Neural cell (in vitro differentiated cells): ENCODE measurements at regions not wholly inside any gene's neighbourhood (a gene's known extent, or its start where the extent isn't known, plus 50 kb on each side); places are given as distances from the start of the nearest gene placed in this dataset.

Source experiments
- H2AFZ ChIP-seq: fragments of 200-600, 300-800 bp; sonication (generic), shearing (Covaris generic); 2 replicates; pipeline ENCODE4 v1.6.0; 2014; ENCODE audit warnings: low read depth, mild to moderate bottlenecking, antibody characterized with exemption, low read length, moderate library complexity
- H3F3A ChIP-seq: fragments of 200-600 bp; shearing (Covaris generic); 2 replicates; pipeline ENCODE4 v1.6.1; 2016; ENCODE audit warnings: mild to moderate bottlenecking, moderate library complexity, mixed read lengths, antibody characterized with exemption, low read length; ENCODE audit not compliant: insufficient read depth, poor library complexity, severe bottlenecking
- H3K27ac ChIP-seq: fragments of 200-600, 300-800 bp; sonication (generic), shearing (Covaris generic); 2 replicates; pipeline ENCODE4 v1.5.1; 2014; ENCODE audit warnings: mild to moderate bottlenecking, low read length, moderate library complexity
- H3K27me3 ChIP-seq: fragments of 300-800, 200-600 bp; sonication (generic), shearing (Covaris generic); 2 replicates; pipeline ENCODE4 v1.6.0; 2014; ENCODE audit warnings: mild to moderate bottlenecking, low read depth, low read length, moderate library complexity; ENCODE audit not compliant: insufficient read depth
- H3K36me3 ChIP-seq: fragments of 300-800, 200-600 bp; sonication (generic), shearing (Covaris generic); 2 replicates; pipeline ENCODE4 v1.5.1; 2014; ENCODE audit warnings: mild to moderate bottlenecking, antibody characterized with exemption, low read length, moderate library complexity; ENCODE audit not compliant: insufficient read depth
- H3K4me2 ChIP-seq: fragments of 300-800, 200-600 bp; sonication (generic), shearing (Covaris generic); 2 replicates; pipeline ENCODE4 v1.6.0; 2014; ENCODE audit warnings: mild to moderate bottlenecking, low read length
- H3K4me3 ChIP-seq: fragments of 300-800, 200-600 bp; sonication (generic), shearing (Covaris generic); 2 replicates; pipeline ENCODE4 v1.5.1; 2014; ENCODE audit warnings: mild to moderate bottlenecking, low read length, moderate library complexity
- H3K79me2 ChIP-seq: fragments of 200-600 bp; shearing (Covaris generic); replicated peaks from 2 replicates; pipeline ENCODE4 v1.6.0; 2014; ENCODE audit warnings: mild to moderate bottlenecking, low read length, moderate library complexity; ENCODE audit not compliant: insufficient read depth
- H3K9ac ChIP-seq: fragments of 300-800, 200-600 bp; sonication (generic), shearing (Covaris generic); 2 replicates; pipeline ENCODE4 v1.6.1; 2016; ENCODE audit warnings: mild to moderate bottlenecking, low read length, mixed read lengths
- H3K9me2 ChIP-seq: fragments of 200-600 bp; shearing (Covaris generic); 2 replicates; pipeline ENCODE4 v1.6.1; 2016; ENCODE audit warnings: mild to moderate bottlenecking, low read length, mixed read lengths; ENCODE audit not compliant: insufficient read depth
- H3K9me3 ChIP-seq: fragments of 200-600, 300-800 bp; sonication (generic), shearing (Covaris generic); 2 replicates; pipeline ENCODE4 v1.6.1; 2016; ENCODE audit warnings: mild to moderate bottlenecking, mixed run types, low read length, moderate library complexity, mixed read lengths
- H4K20me1 ChIP-seq: fragments of 200-600 bp; shearing (Covaris generic); 2 replicates; pipeline ENCODE4 v1.6.1; 2016; ENCODE audit warnings: mild to moderate bottlenecking, mixed run types; ENCODE audit not compliant: insufficient read depth
- EP300 ChIP-seq: fragments of 450-650 bp; conservative IDR thresholded peaks from 2 replicates; pipeline ENCODE4 v1.6.1; 2014; ENCODE audit warnings: antibody characterized with exemption, mild to moderate bottlenecking, moderate library complexity; ENCODE audit not compliant: poor library complexity, severe bottlenecking
- EZH2 ChIP-seq: fragments of 200-600, 300-800 bp; shearing (Covaris generic), sonication (generic); IDR thresholded peaks from 2 replicates; pipeline ENCODE4 v1.6.1; 2014; ENCODE audit warnings: antibody characterized with exemption, low read length, borderline replicate concordance, mild to moderate bottlenecking; ENCODE audit not compliant: insufficient read depth, poor library complexity, severe bottlenecking
- MXI1 ChIP-seq: fragments of 450-650 bp; conservative IDR thresholded peaks from 2 replicates; pipeline ENCODE4 v1.6.1; 2014; ENCODE audit warnings: antibody characterized with exemption, mild to moderate bottlenecking; ENCODE audit not compliant: poor library complexity, severe bottlenecking
- POLR2AphosphoS5 ChIP-seq: IDR thresholded peaks from 2 replicates; pipeline ENCODE4 v1.6.1; 2012
- RAD21 ChIP-seq: fragments of 450-650 bp; conservative IDR thresholded peaks from 2 replicates; pipeline ENCODE4 v1.6.1; 2014; ENCODE audit warnings: antibody characterized with exemption, mild to moderate bottlenecking, moderate library complexity
- SMC3 ChIP-seq: fragments of 450-650 bp; conservative IDR thresholded peaks from 2 replicates; pipeline ENCODE4 v1.6.1; 2014; ENCODE audit warnings: antibody characterized with exemption, mild to moderate bottlenecking, moderate library complexity; ENCODE audit not compliant: poor library complexity
- TAF1 ChIP-seq: IDR thresholded peaks from 2 replicates; pipeline ENCODE4 v1.6.1; 2012; ENCODE audit warnings: low read depth
- TF ChIP-seq, protein P1 (sequence below): IDR thresholded peaks from 2 replicates; pipeline ENCODE4 v1.6.1; 2012; ENCODE audit warnings: borderline replicate concordance
- TF ChIP-seq, protein P2 (sequence below): fragments of 450-650 bp; IDR thresholded peaks from 2 replicates; pipeline ENCODE4 v1.5.1; 2014; ENCODE audit warnings: antibody characterized with exemption, mild to moderate bottlenecking, moderate library complexity; ENCODE audit not compliant: poor library complexity, severe bottlenecking

GRCh38 chr16:17755158-17755557, 284.4 kb upstream of the XYLT1 start:
- TF ChIP-seq, protein P1, sequence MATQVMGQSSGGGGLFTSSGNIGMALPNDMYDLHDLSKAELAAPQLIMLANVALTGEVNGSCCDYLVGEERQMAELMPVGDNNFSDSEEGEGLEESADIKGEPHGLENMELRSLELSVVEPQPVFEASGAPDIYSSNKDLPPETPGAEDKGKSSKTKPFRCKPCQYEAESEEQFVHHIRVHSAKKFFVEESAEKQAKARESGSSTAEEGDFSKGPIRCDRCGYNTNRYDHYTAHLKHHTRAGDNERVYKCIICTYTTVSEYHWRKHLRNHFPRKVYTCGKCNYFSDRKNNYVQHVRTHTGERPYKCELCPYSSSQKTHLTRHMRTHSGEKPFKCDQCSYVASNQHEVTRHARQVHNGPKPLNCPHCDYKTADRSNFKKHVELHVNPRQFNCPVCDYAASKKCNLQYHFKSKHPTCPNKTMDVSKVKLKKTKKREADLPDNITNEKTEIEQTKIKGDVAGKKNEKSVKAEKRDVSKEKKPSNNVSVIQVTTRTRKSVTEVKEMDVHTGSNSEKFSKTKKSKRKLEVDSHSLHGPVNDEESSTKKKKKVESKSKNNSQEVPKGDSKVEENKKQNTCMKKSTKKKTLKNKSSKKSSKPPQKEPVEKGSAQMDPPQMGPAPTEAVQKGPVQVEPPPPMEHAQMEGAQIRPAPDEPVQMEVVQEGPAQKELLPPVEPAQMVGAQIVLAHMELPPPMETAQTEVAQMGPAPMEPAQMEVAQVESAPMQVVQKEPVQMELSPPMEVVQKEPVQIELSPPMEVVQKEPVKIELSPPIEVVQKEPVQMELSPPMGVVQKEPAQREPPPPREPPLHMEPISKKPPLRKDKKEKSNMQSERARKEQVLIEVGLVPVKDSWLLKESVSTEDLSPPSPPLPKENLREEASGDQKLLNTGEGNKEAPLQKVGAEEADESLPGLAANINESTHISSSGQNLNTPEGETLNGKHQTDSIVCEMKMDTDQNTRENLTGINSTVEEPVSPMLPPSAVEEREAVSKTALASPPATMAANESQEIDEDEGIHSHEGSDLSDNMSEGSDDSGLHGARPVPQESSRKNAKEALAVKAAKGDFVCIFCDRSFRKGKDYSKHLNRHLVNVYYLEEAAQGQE, result no peak
- TF ChIP-seq SMC3 (no peak), EP300 (no peak), POLR2AphosphoS5 (no peak), TAF1 (no peak), MXI1 (no peak), EZH2 (no peak), RAD21 (no peak)
- H3K27me3 ChIP-seq, result no peaks in the 10 kb centered on the region

GRCh38 chr16:17753434-17753833, 282.7 kb upstream of the XYLT1 start:
- no peak for TF ChIP-seq MXI1
- TF ChIP-seq EP300, result no peak
- TF ChIP-seq RAD21, result no peak
- TF ChIP-seq, protein P2, sequence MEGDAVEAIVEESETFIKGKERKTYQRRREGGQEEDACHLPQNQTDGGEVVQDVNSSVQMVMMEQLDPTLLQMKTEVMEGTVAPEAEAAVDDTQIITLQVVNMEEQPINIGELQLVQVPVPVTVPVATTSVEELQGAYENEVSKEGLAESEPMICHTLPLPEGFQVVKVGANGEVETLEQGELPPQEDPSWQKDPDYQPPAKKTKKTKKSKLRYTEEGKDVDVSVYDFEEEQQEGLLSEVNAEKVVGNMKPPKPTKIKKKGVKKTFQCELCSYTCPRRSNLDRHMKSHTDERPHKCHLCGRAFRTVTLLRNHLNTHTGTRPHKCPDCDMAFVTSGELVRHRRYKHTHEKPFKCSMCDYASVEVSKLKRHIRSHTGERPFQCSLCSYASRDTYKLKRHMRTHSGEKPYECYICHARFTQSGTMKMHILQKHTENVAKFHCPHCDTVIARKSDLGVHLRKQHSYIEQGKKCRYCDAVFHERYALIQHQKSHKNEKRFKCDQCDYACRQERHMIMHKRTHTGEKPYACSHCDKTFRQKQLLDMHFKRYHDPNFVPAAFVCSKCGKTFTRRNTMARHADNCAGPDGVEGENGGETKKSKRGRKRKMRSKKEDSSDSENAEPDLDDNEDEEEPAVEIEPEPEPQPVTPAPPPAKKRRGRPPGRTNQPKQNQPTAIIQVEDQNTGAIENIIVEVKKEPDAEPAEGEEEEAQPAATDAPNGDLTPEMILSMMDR, result no peak
- TF ChIP-seq EZH2, result no peak
- TF ChIP-seq, protein P1, result no peak
- TF ChIP-seq TAF1, result no peak
- TF ChIP-seq SMC3, result no peak
- no peak for TF ChIP-seq POLR2AphosphoS5
- Histone ChIP-seq H2AFZ (no peak overlapping the region), H3K27me3 (no peaks in the 10 kb centered on the region), H3K9me2 (no peaks in the 10 kb centered on the region), H3K9ac (no peak overlapping the region), H3K9me3 (no peaks in the 10 kb centered on the region), H3K4me3 (no peak overlapping the region), H4K20me1 (no peaks in the 10 kb centered on the region), H3F3A (no peaks in the 10 kb centered on the region), H3K36me3 (no peaks in the 10 kb centered on the region), H3K27ac (no peak overlapping the region), H3K79me2 (no peaks in the 10 kb centered on the region), H3K4me2 (no peak overlapping the region)

More at GRCh38 chr16:17755158-17755557, 284.4 kb upstream of the XYLT1 start:
- Histone ChIP-seq H3K27ac (no peak overlapping the region), H4K20me1 (no peaks in the 10 kb centered on the region), H3K9me2 (no peaks in the 10 kb centered on the region), H3K9me3 (no peaks in the 10 kb centered on the region), H3K36me3 (no peaks in the 10 kb centered on the region), H3K79me2 (no peaks in the 10 kb centered on the region), H3K4me2 (no peak overlapping the region), H3K4me3 (no peak overlapping the region), H3K9ac (no peak overlapping the region), H2AFZ (no peak overlapping the region), H3F3A (no peaks in the 10 kb centered on the region)
